Stimulated activated CD8-positive, alpha-beta memory T cell treated with anti-CD3 and anti-CD28 coated beads, Interleukin-12 subunit alpha, Interleukin-12 subunit beta, amount 100 ng/mL, for 24 hours (primary cell): ENCODE measurements at regions not wholly inside any gene's neighbourhood (a gene's known extent, or its start where the extent isn't known, plus 50 kb on each side); places are given as distances from the start of the nearest gene placed in this dataset.
"Not testable (repeated sequence)": the region's sequence is repeated elsewhere in the genome, so short reads cannot be mapped to it uniquely, and the experiment has no call there.

Experiments used
- DNase-seq: peaks from one replicate; pipeline ENCODE4 v3.0.0-alpha.2; 2020; ENCODE audit errors: extremely low read depth

DNA sequence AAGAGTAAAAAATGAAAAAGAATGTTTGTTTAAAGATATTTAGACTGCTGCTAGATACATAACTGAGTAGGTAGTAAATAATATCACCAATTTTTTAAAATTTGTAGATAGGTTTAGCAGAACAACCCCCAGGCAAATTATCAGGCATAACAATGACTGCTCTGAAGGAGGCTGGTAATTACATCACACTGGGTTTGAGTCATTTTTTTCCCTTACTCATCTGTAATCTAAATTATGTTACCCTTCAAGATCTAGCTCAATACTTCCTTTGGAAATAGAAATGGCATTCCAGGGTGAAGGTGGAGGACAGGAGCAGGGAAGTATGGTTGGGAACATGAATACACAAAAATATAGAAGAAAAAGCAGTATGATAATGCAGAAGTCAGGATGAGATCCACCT is 431.6 kb upstream of the MAOA start:
- no peak for DNase-seq

DNA sequence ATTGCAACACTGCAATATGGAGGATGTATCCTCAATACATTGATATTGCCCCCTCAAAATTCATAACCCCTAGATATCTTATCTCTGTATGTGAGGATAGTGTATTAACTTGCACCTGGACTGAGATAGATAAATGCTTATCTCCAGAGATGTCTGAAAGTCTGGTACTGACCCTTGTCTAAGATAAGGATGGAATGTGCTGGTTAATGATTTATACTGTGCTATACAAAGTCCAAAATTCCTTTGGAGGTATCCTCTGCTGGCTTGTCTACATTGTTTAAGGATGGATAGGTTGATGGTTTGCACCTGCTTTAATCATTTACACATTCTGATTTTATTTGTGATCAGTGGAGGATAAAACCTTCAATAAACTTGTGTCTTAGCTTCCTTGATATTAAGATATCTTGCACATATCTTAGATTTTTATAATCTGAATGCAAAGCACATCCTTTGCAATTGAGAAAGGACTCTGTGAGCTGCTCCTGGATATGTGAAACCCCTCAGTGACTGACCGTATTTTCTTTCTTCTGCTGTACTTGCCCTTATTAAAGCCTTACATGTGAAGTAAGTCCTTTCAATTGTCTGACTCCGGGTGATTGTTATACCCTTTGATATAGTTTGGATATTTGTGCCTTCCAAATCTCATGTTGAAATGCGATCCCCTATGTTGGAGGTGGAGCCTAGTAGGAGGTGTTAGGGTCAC is 430.3 kb upstream of the MAOA start:
- no peak for DNase-seq

DNA sequence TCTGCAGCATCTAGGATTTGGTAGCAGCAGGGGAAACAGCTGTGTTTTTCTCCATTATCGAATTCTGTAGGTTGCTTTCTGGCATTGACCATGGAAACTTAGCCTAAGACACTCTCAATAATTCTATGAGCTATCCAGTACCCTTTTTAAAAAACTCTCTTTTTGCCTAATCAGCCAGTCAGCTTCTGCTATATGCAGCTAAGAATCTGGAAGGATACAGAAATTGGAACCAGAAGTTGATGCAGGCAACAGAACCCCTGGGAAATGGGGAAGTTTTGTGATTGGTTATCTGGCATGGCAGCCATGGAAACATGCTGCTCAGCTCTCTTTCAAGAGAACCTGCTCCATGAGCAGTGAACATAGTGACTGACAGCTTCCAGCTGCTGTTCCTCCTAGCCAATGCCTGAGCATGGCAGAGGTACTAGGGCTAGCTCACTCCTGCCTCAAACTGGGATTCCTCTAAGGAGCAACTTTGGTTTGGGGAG is 417.6 kb upstream of the MAOA start:
- no peak for DNase-seq

DNA sequence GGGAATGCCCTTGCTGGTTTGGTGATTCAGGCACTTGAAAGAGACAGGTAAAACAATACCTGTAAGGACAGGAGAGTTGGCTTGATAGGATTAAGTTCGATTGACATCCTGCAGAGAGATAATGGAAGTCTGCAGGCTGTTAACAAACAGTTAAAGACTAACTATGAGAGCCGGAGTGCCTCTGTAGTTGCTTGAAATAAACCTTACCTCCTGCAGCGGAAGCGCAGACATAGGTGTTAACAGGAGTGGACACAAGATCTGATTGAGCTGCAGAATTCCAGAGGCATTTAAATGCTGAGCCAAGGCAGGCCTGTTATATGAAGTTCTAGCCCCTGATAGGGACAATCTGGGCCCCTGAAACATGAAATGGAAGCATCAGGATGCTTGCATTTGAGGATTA is 416.7 kb upstream of the MAOA start:
- no peak for DNase-seq

DNA sequence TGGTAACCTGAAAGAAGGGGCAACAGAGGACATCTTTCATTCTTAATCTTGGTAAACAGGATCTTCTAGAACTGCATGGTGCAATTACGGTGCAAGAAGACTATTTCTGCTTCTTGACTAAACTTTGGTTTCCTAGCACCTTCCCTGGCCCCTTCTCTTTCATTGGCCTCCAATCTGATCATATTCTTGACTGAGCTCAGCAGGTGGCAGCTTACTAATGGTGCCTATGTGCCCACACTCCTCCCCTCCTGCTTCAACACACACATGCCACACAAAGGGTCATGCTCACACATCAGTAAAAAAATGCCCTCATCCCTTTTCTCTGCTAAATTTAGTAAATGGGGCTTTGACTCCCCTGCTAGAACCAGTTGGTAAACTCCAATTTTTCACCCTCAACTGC is 400.5 kb upstream of the MAOA start:
- no peak for DNase-seq

DNA sequence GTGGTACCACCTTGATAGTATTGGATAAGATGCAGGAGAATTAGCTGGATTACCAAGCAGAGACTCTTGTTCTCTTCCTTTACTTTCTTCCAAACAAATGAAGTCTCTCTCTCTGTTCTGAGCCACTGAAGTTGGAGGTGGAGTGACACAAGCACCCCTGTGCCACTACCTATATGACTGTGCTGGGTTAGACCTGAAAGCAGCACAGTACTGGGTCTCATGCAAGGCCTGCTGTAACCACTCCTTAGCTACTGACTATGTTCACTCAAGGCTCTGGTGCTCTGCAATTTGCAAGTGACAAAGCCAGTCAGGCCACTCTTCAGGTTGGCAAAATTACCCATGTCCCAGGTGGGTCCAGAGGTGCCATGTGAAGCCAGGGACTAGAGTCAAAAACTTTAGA is 389.6 kb upstream of the MAOA start:
- DNase-seq: no peak

DNA sequence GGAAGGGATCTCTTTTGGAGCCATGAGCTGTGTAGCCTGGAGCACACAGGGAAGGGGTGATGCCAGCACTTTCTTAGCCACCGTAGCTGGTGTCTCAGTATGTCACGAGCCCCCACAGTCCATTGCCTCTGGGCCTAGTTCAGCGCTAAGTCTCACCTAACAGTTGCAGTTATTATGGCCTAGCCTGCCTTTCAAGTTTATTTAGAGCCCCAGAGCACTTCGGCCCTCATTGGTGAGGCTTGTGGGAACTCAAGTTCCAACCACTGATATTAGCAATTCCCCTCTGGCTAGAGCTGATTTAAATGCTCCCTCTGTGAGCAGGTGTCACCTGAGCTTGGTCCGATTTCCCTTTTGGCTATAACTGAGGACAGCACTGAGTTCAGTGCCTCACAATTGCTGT is 388.4 kb upstream of the MAOA start:
- no peak for DNase-seq

DNA sequence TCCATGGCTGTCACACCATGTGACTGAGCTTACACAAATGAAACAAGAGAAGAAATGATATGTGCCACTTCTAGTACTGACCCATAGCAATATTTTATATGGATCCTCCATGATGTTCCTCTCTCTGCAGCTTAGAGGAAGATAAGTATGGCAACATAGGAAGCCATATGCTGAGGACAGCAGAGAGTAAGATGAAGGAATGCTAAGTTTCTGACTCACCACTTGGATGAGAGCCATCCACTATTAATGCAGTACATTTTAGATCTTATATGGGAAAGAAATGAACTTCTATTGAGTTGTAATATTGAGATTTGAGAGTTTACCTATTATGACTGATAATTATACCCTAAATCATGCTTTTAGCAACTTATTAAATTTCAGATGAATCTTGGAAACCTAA is 386.9 kb upstream of the MAOA start:
- DNase-seq: no peak

DNA sequence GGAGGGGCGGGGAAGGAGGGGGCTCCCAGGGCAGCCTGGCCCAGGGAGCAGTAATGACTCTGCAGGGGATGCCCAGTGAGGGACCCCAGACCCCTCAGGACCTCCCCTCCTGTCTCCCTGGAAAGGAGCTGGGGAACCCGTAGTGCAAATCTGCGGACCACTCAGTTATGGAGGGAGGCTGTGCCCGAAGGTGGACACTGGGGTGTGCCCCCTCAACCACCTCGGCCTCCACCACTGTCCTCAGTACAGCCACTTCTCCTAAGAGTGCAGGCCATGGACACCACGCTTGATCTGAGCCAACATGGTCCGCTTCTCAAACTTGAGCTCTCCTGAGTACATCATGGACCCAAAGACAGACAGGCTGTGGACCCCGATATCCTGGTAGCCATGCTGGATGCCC is 378.2 kb upstream of the MAOA start:
- DNase-seq: no peak

DNA sequence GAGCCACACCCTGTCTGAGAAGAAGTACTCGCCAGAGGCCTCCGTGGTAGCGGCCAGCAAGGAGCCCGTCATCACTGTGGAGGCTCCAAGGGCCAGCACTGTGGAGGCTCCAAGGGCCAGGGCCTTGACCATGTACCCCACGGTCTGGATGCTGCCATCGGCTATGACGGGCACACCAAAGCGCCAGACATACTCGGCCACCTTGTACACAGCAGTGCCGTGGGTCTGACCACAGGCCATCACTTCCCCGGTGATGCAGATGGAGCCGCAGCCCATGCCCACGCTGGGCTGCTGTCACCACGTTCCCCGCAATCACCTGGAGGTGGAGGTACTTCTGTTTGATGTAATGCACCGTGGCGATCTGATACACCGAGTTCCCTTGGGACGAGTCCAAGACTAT is 377.7 kb upstream of the MAOA start:
- DNase-seq: no peak

DNA sequence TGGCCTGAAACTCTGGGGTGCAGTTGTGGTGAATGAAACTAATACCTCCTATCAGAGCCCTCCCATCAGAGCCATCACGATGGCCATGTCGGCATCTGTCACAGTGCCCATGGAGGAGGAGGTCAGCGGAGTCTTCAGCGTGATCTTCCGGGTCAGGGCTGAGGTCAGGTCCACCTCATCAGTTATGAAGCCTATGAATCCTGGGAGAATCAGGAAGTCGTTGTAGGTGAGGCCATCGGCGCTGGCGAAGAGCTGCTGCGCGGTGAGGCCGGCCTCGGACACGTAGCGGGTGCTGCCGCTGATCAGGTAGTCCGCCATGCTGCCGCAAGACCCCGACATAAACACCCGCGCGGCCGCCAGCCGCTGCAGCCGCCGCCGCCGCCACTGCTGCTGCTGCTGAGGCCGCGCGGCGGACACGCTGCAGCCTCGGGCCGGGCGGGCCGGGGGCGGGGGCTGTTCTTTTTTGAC is 376.7 kb upstream of the MAOA start:
- no peak for DNase-seq

DNA sequence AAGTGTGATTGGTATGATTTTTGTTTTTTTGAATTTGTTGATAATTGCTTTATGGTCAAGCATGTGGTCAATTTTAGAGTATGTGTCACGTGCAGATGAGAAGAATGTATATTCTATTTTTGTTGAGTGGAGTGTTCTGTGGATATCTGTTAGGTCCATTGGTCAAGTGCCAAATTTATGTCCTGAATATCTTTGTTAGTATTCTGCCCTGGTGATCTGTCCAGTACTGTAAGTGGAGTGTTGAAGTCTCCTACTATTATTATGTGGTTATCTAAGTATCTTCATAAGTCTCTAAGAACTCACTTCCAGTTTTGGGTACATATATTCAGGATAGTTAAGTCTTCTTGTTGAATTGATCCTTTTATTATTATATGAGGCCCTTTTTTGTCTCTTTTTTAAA is 372.9 kb upstream of the MAOA start:
- DNase-seq: no peak

DNA sequence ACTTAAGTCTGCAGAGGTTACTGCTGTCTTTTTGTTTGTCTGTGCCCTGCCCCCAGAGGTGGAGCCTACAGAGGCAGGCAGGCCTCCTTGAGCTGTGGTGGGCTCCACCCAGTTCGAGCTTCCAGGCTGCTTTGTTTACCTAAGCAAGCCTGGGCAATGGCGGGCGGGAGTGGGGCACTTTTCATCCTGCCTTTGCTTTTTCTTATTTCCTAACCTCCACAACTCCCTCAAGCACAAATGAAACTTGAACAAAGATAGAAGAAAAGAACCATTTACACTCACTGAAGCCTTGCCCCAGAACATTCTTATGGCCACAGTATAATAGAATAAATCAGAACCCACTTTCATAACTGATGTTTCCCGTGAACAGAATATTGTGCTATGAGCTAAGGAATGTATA is 344.5 kb upstream of the MAOA start:
- DNase-seq: not testable (repeated sequence)

DNA sequence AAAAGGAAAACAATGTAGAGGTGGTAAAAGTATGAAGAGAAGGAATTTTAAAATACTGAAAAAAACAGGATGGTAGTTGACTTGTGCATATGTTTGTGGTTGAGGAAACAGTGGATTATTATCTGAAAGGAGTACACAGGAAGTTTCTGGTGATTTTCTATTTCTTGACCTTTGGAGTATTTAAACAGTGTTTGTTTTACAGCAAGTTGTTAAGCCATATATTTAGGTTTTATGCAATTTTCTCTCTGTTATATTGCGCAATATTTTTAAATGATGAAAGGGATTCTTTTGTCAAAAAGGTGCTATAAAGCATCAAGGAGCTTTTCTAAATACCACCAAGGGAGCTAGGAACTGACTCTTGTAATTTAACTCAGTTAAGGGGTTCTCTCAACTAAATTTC is 343.1 kb upstream of the MAOA start:
- no peak for DNase-seq

DNA sequence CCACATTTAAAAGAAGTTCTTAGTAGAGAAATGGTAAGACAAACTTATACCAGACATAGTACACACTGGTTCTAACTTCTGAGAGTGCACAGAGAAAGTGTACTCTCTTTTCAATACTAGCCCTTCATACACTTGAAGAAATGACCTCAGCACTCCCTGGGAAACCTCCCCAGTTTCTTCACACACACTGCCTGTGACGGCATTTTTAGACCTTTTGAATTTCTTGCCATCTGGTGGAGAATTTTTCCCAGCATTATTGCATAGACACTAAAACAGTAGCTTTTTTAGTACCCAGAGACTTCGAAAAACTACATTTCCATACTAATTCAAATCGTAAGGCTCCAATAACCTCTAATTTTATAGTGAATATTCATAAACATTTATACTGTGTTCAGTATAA is 341.6 kb upstream of the MAOA start:
- DNase-seq: no peak

DNA sequence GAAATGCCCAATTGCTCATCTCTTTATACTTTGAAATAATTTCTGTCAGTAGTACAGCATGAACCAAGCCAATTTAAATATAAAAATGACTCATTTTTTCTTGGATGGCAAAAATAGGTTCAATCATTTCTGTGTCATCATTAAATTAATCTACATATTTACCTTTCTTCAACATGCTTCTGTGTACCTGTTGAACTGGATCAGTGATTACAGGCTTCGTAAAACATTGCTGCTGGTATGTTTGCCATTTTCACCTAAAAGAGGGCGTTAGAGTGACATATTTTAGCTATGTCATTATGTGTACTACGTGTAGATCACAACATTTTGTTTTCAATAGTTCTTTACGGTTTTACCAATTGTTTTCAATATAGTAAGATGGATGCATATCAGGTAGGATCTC is 340.5 kb upstream of the MAOA start:
- no peak for DNase-seq

DNA sequence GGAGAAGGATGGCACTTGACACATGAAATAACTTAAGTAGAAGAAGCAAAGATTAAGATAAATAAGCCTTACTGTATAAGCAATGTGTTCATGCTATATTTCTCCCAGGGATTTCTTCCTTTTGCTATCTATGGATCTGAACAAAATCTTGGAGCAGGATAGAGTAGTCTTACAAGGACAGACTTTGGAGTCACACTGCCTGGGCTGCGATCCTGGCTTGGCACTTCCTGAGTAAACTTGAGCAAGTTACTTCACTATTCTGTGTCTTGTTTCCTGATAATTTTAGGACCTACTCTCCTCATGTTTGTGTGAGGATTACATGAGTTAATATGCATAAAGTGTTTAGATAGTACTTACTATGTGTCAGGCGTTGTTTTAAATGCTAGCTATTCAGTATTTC is 340.0 kb upstream of the MAOA start:
- DNase-seq: no peak

DNA sequence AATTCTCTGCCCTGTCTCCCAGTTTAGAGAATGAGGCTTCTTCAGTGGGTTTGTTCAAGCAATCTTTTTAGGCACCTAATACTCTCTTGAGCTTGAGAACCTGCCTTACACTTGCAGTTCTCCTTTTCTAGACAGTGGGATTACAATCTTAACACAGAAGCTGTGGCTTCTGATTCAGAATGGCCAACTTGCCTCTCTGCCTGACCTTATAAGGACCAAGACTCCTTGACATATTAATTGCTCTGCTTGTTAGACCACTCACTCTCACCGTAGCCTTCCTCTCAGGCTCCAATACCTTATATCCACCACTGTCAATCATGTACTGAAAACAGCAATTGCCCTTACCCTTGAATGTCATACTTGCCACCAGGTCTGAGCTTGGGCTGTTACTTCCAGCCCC is 338.7 kb upstream of the MAOA start:
- DNase-seq: no peak

DNA sequence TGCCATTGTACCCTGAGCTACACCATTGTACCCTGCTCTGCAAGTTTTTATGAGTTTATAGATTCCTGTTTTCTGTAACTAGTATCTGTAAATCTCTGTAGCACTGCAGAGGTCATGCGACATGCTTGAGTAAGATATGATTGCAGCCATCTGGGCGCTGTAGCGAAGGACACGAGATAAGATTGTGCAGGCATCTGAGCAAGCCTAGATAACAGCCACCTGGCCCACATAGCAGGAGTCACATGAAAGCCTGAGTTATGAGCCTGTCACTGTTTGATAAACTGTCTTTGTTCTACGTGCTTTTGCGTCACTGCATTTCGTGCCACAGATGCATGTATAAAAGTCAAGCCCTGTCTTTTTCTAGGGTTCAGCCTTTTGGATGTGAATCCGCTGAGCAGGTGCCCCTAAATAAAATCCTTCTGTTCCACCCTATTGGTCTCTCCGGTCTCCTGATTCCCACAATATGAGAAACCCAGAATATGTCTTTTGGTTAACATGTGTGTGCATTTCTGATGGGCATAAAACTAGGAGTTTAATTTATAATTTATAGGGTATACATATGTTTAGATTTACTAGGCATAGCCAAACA is 327.6 kb upstream of the MAOA start:
- DNase-seq: no peak

DNA sequence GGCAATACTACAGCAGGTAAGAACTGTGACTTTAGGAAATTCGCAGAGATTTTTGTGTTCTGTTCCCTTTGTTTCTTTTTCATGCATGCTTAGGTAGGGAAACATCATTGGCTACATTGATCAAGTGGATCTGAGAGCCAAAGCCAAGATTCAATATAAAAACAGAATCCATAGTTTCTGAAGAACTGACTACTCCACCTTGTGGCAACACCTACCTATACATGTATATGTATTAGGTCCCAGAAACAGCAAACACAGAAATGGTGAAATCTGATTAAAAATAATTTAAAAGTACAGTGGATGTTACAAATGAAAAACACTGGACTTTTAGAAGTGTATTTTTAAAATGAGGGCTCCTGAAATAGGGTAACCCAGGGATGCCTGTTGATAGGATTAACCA is 322.6 kb upstream of the MAOA start:
- no peak for DNase-seq

DNA sequence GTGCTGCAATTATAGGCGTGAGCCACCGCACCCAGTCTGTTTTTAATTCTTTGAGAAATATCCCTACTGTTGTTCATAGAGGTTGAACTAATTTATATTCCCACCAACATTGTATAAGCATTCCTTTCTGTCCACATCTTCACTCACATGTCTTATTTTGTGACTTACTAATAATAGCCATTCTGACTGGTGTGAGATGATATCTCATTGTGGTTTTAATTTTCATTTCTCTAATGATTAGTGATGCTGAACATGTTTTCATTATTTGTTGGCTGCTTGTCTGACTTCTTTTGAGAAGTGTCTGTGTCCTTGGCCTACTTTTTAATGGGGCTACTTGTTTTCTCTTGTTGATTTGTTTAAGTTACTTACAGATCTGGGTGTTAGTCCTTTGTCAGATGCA is 310.9 kb upstream of the MAOA start:
- DNase-seq: no peak

DNA sequence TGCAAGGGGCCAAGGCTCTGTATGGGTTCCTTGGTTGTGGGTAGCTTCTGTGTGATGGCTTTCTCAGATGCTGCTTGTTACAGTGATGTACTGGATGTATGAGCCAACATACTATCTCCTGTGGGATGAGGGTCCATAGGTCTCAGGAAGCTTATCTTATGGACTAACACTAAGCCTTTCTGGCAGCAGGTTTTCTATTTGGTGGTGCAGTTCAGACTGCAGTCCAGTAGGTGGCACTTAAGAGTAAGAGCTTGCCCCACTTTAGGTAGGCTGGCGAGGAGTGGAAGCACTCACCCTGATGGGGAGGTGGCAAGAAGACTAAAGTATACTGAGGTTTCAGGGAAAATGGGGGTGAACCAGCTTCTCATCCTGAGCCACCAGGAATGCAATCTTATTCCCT is 306.7 kb upstream of the MAOA start:
- no peak for DNase-seq

DNA sequence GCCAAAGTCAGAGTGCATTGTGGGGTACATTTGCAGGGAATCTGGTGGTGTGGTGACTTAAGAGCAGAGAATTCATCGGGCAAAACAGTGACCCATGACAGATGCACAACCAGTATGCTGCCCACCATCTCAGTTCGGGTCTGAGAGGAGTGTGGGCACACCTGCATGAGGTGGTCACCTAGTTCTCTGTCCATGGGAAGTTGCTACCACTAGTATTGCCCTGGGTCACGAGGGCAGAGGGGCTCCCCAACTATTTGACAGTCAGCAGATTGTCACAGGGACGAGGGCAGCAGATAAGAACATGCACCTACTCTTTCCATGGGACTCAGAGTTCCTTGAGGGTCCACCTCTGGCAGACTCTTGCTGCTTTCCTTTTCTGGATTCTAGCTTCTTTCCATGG is 305.2 kb upstream of the MAOA start:
- no peak for DNase-seq

DNA sequence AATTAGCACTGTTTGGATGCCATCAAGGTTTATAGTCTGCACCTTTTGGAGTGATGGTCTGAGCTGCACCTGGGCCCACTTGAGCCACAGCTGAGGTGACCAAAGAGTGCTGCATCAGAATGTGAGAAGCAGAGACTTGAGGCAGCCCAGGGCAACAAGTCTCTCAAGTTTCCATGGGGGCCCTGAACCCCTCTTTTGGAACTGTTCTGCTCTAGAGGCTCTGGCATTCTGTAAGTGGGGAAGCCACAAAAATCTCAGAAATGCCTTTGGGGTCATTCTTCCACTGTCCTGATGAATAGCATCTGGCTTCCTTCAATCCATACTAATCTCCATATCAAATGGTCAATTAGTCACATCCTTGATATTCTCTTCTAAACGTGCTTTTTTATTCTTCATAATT is 298.4 kb upstream of the MAOA start:
- no peak for DNase-seq
